ENCODE measurements at regions not wholly inside any gene's neighbourhood (a gene's known extent, or its start where the extent isn't known, plus 50 kb on each side); places are given as distances from the start of the nearest gene placed in this dataset.
A peak's percentile ranks its signal among the peaks of the same experiment; 100 is the strongest.

- Histone ChIP-seq H2BK12ac (ENCODE audit: low read depth, low read length) (peak overlapping the region; percentile 75; the same call in 1 of the 2 replicates), H3K14ac (ENCODE audit: insufficient read length) (no peak overlapping the region), H3K36me3 (ENCODE audit: control insufficient read depth in 2 of 4, insufficient read depth in 4 of 4, low read length in 3 of 4) (peaks cover 0 to 4% (median 0%) of the 10 kb centered on the region in 4 experiments; a peak in 1 of 8 replicates), H2BK20ac (ENCODE audit: low read length) (0 out of 2 replicates have a peak overlapping the region, but pooled peaks have one; percentile 61), H3K4me3 (ENCODE audit: extremely low read depth in 1 of 4, insufficient read depth in 2 of 4, low read depth in 3 of 4, low read length in 4 of 4) (no peak overlapping the region), H4K5ac (ENCODE audit: insufficient read length, low read depth, low read length) (no peak overlapping the region), H3K79me2 (ENCODE audit: control insufficient read depth in 1 of 2, insufficient read depth in 2 of 2, low read length in 2 of 2) (no peaks in the 10 kb centered on the region), H2BK15ac (ENCODE audit: low read length) (0 out of 2 replicates have a peak overlapping the region, but pooled peaks have one; percentile 88), H2AFZ (ENCODE audit: low read length) (no peak overlapping the region), H3K4me1 (replicated peaks in 1 of 4; ENCODE audit: control insufficient read depth in 3 of 4, insufficient read depth in 4 of 4, low read length in 3 of 4) (peaks cover 15 to 18% (median 17%) of the 10 kb centered on the region in 4 experiments), H3K23me2 (ENCODE audit: low read depth, low read length) (peaks cover 3% of the 10 kb centered on the region; the same call in 1 of the 2 replicates), H4K8ac (ENCODE audit: extremely low read depth, insufficient read depth, low read length) (no peak overlapping the region), H4K91ac (replicated peaks; ENCODE audit: insufficient read length, low read length) (no peak overlapping the region), H2BK120ac (replicated peaks; ENCODE audit: low read depth, low read length) (no peak overlapping the region), H3K18ac (ENCODE audit: extremely low read depth, low read length) (no peak overlapping the region), H3K56ac (replicated peaks; ENCODE audit: insufficient read length, low read depth, low read length) (no peak overlapping the region), H2AK5ac (ENCODE audit: low read depth, low read length) (0 out of 2 replicates have a peak overlapping the region, but pooled peaks have one; percentile 86), H3K79me1 (ENCODE audit: low read depth, low read length) (no peaks in the 10 kb centered on the region), H3K9ac (replicated peaks in 1 of 4; ENCODE audit: extremely low read depth in 1 of 4, low read depth in 3 of 4, low read length in 3 of 4) (no peak overlapping the region), H2BK5ac (ENCODE audit: low read depth, low read length) (no peak overlapping the region), H3K9me3 (ENCODE audit: insufficient read depth in 2 of 2, low read depth in 1 of 2, low read length in 1 of 2) (peaks cover 48 to 50% of the 10 kb centered on the region in 2 experiments), H4K20me1 (replicated peaks in 1 of 2; ENCODE audit: control insufficient read depth in 1 of 2, insufficient read depth in 2 of 2, low read length in 2 of 2) (no peaks in the 10 kb centered on the region), H3K4me2 (ENCODE audit: insufficient read depth in 1 of 2, low read depth in 2 of 2, low read length in 2 of 2) (no peak overlapping the region), H3K27me3 (replicated peaks in 1 of 4; ENCODE audit: control insufficient read depth in 3 of 4, extremely low read depth in 1 of 4, insufficient read depth in 3 of 4, low read length in 3 of 4) (peaks cover 0 to 3% (median 1%) of the 10 kb centered on the region in 4 experiments; a peak in 4 of 7 replicates), H3K27ac (ENCODE audit: low read depth, low read length) (no peak overlapping the region), H3K4ac (replicated peaks; ENCODE audit: insufficient read length, low read depth, low read length) (no peak overlapping the region), H3K23ac (ENCODE audit: insufficient read length) (no peak overlapping the region)
- DNase-seq (ENCODE audit: low read depth in 1 of 2, low spot score in 2 of 2), result peak in 1 of 2 experiments; percentile 49
- no peak for FAIRE-seq
- TF ChIP-seq RNF2 (IDR thresholded peaks at IDR 0.05; ENCODE audit: borderline replicate concordance, low read depth, low read length, missing control alignments, poor library complexity, severe bottlenecking), result no peak
- no peak for TF ChIP-seq TAF7 (optimal IDR thresholded peaks at IDR 0.05; ENCODE audit: borderline replicate concordance, low read depth, low read length)
- peak in 1 of 2 experiments; percentile 7; a peak in 1 of 4 replicates for TF ChIP-seq RAD21 (IDR thresholded peaks at IDR 0.05 in 1 of 2, conservative IDR thresholded peaks at IDR 0.05 in 1 of 2; ENCODE audit: low read depth in 2 of 2, low read length in 2 of 2)
- TF ChIP-seq CTCF (IDR thresholded peaks at IDR 0.05; ENCODE audit: control extremely low read depth in 1 of 3, insufficient read depth in 1 of 3, low read depth in 1 of 3, low read length in 3 of 3), result peak; percentile 14 to 63 (median 48); a peak in 3 of 4 replicates
- TF ChIP-seq E2F6 (IDR thresholded peaks at IDR 0.05), result no peak
- TF ChIP-seq CEBPB (IDR thresholded peaks at IDR 0.05; ENCODE audit: low read depth, low read length), result no peak
- POLR2A ChIA-PET (ENCODE audit: partially characterized antibody), result no interaction called here
- WGBS, 2 experiments (ENCODE audit: extremely low coverage in 1 of 2, insufficient coverage in 1 of 2, insufficient read length in 1 of 2, insufficient replicate concordance in 2 of 2, low coverage in 1 of 2, low lambda C conversion rate in 2 of 2, missing lambda C conversion rate in 1 of 2), result 88% methylated on average over 3 of the region's 3 CpGs; no CpG with 5 or more reads in 1 of the 2 experiments
- CTCF ChIA-PET (ENCODE audit: partially characterized antibody), result interaction anchor here (1.3 to 1.5 kb wide), 2 partner anchors 100 to 229 kb away, joined by 3 read pairs; no protein-coding TSS in a partner anchor
Measured at GRCh38 chr6:170003027-170003426, 251.6 kb downstream of the ERMARD start.

Data from H1 (cell line).